IPS DF 4.7 (cell line): ENCODE measurements at regions not wholly inside any gene's neighbourhood (a gene's known extent, or its start where the extent isn't known, plus 50 kb on each side); places are given as distances from the start of the nearest gene placed in this dataset.
"Not testable (repeated sequence)": the region's sequence is repeated elsewhere in the genome, so short reads cannot be mapped to it uniquely, and the experiment has no call there.

Experiments used
- DNase-seq: peaks from one replicate; pipeline ENCODE4 v3.0.0-alpha.2; 2013; ENCODE audit warnings: low spot score; ENCODE audit errors: extremely low read depth

GRCh38 chr1:230487773-230488428 lies 61.8 kb upstream of the PGBD5 start:
- DNase-seq: no peak

GRCh38 chr1:230476622-230477003 lies 50.5 kb upstream of the PGBD5 start:
- no peak for DNase-seq

- DNase-seq: not testable (repeated sequence)
These were observed 49.9 kb upstream of the PGBD5 start for GRCh38 chr1:230475856-230476621.
